Fibroblast of lung (primary cell): ENCODE measurements at regions not wholly inside any gene's neighbourhood (a gene's known extent, or its start where the extent isn't known, plus 50 kb on each side); places are given as distances from the start of the nearest gene placed in this dataset.

Experiments
- CTCF ChIP-seq, 2 donors: IDR thresholded peaks in 1 of 2; conservative IDR thresholded peaks in 1 of 2; 1 replicate in 1 of 2; 2 replicates in 1 of 2; pipeline ENCODE4 v1.5.1; 2011 to 2012; ENCODE audit warnings: low read length in 2 of 2, control low read depth in 1 of 2, inconsistent platforms in 1 of 2, low read depth in 1 of 2, mild to moderate bottlenecking in 1 of 2
- EZH2 ChIP-seq: IDR thresholded peaks from 2 replicates; pipeline ENCODE4 v1.5.1; 2012; ENCODE audit warnings: low read length, control low read depth, mild to moderate bottlenecking; ENCODE audit errors: missing control alignments

- TF ChIP-seq CTCF (conservative IDR thresholded peaks at IDR 0.05 in 1 of 2, IDR thresholded peaks at IDR 0.05 in 1 of 2; ENCODE audit: low read depth in 1 of 2, low read length in 2 of 2) (no peak), EZH2 (no peak)
Observed at GRCh38 chr6:9553002-9553401, 861.9 kb downstream of the TFAP2A start.
